Epidermal melanocyte (primary cell): ENCODE measurements at regions not wholly inside any gene's neighbourhood (a gene's known extent, or its start where the extent isn't known, plus 50 kb on each side); places are given as distances from the start of the nearest gene placed in this dataset.
"Not testable (repeated sequence)": the region's sequence is repeated elsewhere in the genome, so short reads cannot be mapped to it uniquely, and the experiment has no call there.

ENCODE experiments used
- DNase-seq: peaks from one replicate; pipeline ENCODE4 v3.0.0; 2011; ENCODE audit warnings: low spot score; ENCODE audit not compliant: insufficient read length

DNA sequence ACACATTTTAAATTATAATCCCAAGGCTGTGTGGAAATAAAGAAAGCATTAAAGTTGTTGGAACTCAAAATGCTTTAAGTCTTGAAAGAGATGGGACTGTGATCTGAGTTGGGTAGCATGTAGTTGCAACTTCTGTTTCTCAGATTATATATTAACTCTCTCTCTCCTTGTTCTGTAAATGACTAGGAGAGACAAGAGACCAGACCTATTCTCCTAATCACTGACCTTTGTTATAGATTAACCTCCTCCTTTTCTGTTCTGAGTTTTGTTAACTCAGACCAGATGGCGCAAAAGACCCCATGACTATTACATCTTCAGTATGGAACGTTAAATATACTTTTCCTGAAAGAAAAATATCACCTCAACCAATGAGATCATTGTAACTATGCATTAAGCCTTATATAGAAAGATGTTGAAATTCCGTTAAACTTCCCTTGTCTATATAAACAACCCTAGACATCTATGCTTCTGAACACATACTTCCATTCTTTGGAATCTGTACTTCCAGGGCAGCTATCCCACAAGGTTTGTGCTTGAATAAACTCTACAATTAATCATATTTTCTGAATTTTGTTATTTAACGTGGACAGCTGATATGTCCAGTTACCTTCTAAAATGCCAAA lies 143.5 kb upstream of the TRIM24 start:
- DNase-seq, result no peak

DNA sequence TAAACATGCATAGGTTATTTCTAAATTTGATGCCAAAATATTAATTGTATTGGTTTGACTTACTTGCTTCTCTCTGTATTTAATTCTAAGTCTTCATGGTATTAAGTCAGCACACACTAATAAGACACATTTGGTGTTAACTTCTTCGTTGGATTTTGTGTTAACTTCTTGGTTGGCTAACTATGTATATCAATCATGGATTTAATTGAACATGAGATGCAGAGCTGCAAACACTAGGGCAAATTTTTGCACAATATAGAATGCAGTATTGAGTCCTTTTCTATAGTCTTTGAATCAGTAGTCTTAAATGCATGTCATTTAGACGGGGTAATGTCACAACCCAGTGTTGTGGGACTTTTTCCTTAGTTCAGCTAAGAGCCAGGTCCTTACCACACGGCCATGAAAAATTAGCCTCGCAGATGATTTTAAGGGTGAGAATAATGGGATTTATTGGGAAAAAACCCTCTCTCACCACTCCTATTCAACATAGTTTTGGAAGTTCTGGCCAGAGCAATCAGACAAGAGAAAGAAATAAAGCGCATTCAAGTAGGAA lies 142.9 kb upstream of the TRIM24 start:
- no peak for DNase-seq

DNA sequence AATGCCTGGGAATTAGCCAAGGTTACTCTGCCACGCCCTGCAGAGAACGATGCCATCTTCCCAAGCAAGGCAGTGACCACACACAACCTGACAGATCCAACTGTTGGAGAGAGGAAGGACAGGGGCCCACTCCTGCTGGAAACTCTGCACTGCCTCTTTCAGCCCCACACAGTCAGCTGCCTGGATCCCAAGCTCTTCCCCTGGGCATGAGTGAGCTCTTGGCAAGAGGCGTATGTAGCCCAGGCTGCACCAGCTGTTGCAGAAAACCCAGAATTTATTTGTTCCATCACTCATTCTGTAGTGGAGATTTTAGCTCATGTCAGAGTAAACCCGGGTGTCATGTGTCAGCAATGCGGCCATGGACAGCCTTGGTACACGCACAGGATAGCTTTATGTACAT lies 135.1 kb upstream of the TRIM24 start:
- no peak for DNase-seq

DNA sequence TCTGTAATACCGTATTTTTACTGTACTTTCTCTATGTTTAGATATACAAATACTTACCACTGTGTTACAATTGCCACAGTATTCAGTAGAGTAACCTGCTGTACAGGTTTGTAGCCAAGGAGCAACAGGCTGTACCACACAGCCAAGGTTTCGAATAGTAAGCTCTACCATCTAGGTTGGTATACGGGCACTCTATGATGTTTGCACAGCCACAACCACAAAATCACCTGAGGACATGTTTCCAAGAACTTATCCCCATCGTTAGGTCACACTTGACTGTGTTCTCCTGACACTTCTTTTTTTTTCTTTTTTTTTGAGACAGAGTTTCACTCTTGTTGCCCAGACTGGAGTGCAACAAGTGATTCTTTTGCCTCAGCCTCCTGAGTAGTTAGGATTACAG lies 134.6 kb upstream of the TRIM24 start:
- no peak for DNase-seq

DNA sequence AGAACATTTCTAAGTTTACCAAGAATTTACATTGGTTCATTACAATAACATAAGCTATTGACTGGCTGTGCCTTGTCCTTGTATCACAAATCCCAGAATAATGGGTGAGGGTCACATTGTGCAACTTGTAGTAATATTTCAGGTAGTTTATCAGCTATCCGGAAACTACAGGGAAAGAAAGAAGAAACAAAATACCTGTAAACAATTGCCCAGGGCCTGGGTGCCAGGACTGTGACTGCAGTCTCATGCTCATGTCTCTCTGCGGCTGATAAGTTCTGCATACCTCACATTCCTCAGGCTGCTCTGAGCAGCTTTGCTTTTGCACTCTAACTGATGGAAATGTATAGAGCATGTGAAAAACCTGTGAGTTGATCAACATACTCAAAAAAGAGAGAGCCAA lies 131.8 kb upstream of the TRIM24 start:
- DNase-seq, result no peak

DNA sequence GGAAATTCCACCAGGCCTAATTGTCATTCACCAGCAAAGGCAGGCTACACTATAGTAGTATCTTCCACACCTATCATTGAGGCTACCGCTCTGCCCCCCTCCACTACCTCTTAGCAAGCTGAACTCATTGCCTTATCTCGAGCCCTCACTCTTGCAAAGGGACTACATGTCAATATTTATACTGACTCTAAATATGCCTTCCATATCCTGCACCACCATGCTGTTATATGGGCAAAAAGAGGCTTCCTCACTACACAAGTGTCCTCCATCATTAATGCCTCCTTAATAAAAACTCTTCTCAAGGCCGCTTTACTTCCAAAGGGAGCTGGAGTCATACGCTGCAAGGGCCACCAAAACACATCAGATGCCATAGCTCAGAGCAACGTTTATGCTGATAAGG lies 127.2 kb upstream of the TRIM24 start:
- DNase-seq, result not testable (repeated sequence)

DNA sequence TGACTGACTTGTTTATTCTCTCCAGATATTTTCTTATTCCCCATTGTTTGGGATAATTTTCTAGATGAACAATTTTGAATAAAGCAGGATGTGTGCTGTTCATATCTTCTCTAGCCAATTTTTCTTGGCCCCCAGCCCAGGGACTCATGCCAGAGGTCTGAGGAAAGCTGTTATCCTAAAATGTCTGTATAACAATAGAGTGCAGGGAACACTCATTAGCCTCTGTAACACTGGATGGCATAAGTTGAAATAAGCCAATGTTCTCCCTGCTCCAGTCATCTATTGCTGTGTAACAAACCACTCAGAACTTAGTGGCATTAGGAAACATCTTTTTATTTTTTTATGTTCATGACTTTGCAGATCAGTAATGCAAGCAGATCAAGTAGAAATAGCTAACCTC lies 121.7 kb upstream of the TRIM24 start:
- no peak for DNase-seq

DNA sequence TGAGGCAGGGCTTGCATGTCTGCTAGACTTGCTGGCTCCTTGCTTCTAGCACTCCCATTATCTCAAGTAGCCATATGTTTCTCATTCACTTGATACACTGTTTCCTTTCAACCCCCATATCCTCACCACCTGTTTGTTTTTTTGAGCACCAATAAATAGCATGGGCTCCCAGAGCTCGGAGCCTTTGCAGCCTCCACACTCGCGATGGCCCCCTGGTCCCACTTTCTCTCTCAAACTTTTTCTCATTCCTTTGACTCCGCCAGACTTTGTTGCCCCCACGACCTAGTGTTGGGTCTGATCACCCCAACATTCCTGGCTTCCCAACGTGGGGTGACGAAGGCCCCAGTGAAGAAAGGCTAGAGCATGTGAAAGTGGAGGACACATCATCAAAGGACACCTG lies 120.8 kb upstream of the TRIM24 start:
- DNase-seq, result not testable (repeated sequence)

DNA sequence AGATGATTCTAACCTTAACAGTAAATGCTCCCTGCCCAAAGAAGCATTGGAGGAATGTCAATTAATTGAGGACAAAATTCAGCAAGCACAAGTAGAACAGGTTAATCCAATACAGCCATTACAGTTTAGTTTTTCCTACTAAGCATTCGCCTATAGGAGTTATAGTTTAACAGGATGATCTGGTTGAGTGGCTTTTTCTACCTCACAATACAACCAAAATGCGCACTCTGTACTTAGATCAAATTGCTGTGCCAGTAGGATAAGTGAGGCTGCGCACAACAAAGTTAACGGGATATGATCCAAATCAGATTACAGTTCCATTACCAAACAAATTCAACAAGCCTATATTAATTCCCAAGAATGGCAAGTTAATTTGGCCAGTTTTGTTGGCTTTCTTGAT lies 117.1 kb upstream of the TRIM24 start:
- no peak for DNase-seq

DNA sequence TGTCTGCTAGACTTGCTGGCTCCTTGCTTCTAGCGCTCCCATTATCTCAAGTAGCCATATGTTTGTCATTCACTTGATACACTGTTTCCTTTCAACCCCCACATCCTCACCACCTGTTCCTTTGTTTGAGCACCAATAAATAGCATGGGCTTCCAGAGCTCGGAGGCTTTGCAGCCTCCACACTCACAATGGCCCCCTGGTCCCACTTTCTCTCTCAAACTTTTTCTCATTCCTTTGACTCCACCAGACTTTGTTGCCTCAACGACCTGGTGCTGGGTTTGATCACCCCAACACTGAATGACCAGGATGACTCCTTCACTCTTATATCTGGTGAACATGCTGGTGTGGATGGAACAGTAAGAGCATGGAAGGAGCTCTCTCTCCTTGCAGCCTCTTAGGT lies 114.5 kb upstream of the TRIM24 start:
- no peak for DNase-seq

DNA sequence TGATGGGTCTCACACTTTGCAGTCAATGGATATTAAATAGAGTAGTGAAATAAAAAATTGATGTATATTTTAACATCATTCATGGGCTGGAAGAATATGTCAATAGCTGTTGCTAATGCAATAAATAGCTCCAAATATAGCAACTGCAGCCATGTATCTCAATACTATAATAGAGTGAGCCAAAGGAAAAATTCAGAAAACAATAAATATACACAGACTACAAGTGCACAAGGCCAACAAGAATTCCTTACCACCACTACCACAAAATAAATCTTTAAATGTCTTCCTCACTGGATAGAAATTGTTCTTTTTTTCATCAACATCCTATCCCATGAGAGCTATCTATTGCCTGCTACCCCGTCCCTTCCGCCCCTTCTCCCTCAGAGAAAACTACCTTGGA lies 113.1 kb upstream of the TRIM24 start:
- no peak for DNase-seq

DNA sequence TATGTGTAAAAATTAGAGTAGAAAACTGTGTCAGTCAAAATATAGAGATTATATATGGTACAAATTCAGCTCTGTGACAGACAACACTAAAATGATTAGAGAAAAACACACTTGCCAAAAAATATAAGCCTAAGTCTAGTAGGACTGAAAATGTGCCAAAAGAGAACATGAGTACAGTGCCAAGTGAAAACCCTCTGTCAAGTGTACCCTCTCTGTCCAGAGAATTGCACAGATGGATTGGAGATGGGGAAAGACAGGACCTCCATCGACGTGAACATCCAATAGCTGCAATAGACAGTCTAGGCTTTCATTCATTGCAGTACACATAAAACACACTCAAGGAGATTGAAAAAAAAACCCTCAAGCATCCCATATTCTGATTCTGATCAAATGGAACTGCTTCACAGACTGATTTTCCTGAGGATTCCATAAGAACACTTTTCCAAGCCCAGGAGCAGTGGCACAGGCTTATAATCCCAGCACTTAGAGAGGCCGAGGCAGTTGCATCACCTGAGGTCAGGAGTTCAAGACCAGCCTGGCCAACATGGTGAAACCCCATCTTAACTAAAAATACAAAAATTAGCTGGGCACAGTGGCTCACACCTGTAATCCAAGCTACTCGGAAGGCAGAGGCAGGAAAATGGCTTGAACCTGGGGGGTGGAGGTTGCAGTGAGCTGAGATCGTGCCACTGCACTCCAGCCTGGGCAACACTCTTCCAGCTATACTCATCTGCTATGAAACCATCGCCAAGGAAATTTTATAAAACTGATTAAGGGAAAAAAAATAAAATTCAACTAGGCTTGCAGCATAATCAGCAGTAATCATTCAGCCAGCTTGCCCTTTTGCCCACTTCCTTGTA lies 110.0 kb upstream of the TRIM24 start:
- no peak for DNase-seq

DNA sequence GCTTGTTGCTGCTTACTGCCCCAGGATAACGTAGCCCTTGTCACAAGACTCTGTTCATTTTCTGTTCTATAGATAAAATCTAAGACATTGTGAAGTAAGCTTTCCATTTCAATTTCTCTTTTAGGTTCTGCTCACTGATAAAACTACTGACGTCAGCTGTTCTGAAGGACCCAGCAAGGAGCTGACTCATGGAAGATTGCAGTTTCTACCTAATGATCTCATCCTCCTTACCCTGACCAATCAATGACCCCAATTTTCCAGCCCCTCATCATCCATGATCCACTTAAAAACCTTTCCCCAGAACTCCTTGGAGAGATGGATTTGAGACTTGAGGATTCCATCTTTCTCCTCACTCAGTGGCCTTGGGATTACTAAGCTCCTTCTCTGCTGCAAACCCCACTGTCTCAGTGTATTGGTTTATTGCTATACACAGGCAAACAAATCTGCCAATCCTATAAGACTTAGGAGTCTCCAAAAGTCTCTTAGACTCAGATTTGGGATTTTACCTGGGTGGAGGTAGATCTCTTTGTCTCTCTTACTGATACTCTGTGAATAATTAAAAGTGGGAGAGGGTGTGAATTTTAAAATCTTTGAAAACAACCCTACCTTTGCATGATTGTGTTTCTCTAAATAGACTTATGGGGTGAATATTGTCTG lies 109.2 kb upstream of the TRIM24 start:
- no peak for DNase-seq

DNA sequence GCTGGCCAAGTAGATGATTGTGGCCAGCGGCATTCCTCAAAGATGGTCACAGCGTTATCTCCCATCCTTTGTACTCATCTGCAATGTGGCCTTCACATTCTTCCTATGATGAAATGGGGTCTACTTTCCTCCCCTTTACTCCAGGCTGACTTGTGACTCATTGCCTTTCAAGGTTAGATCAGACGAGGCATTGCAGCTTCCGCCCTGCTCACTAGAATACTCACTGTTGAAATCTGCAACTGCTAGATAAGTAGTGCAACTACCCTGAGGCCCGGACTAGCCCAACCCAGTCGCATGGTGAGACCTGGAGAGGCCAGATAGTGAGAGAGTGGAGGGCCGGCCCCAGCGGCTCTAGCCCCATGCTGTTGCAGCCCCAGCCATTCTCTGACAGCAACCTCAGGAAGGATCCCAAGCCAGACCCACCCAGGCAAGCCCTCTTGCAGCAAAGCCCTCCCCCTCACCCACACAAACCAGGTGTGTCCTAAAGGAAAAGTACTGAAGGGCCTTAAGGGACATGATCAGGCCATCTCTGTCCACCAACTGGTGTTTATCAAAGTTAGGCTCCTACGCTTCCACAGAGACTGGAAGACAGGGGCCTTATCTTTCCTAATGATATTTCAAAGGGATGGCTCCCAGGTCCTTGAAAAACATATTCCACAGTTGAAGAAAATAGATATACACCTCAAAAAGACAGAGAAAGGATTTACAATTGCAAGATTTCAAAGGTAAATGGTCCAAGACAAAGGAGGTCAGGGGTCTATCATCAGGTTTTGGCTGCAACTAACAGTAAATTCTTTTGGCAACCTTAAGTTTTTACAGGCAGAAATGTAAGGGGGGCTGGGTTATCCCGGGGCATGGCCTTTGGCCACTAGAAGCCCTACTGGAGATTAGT lies 107.2 kb upstream of the TRIM24 start:
- no peak for DNase-seq

DNA sequence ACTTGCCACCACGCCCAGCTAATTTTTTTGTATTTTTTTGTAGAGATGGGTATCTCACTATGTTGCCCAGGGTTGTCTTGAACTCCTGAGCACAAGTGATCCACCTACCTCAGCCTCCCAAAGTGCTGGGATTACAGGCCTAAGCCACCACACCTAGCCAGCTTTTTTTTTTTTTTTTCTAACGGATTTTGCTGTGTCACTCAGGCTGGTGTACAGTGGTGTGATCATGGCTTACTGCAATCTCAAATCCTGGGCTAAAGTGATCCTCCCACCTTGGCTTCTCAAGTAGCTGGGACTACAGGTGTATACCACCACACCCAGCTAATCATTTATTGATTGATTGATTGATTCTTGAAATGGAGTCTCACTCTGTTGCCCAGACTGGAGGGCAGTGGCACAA lies 106.0 kb upstream of the TRIM24 start:
- no peak for DNase-seq

DNA sequence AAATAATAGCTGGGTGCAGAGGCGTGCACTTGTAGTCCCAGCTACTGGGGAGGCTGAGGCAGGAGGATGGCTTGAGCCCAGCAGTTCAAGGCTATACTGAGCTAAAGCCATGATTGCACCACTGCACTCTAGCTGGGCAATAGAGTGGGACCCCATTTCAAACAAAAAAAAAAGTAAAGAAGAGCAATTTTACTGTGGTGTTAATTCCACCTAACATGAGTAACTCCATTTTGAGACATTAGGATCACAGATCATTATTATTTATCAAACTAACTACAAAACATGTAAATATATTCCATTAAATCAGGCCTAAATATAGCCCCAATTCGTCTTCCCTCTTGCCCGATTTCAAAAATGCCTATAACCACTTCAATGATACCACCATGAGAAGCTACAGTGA lies 104.8 kb upstream of the TRIM24 start:
- DNase-seq, result no peak

DNA sequence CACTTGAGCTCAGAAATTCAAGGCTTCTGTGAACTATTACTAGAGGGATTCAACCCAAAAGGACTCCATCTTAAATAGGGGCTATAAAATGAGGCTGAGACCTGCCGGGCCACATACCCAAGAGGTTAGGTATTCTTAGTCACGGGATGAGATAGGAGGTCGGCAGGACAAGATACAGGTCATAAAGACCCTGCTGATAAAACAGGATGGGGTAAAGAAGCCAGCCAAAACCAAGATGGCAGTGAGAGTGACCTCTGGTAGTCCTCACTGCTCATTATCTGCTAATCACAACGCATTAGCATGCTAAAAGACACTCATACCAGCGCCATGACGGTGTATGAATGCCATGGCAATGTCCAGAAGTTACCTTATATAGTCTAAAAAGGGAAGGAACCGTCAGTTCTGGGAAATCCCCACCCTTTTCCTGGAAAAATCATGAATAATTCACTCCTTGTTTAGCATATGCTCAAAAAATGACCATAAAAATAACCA lies 101.2 kb upstream of the TRIM24 start:
- DNase-seq, result no peak

DNA sequence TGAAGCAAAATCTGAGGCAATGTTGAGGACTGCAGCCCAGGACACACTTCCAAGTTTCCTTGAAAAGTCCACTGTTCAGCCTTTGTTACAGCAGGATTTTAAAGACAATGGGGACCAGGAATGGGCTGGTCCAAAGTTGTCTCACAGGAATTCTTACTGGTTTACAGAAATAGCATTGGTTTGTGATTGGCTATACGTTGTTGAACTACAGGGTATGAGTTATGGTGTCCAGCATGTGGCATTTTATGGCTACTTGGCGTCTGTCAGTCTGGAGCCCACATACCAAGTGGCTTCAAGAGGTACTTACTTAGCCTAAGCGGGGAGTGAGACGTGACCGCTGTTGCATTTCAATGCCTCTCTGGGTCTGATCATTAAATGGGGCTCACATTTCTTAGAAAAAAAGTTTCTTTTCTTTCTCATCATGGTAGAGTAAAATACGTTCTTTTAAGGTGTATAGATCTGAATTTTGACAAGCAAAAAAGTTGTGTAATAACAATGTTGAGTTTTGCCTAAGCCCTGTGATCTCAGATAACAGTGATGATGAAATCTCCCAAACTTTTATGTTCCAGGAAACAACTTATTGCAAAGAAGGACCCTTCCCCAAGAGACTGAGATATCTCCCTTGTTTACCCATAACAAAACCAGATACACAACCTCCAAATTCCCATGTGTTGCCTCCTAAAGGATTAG lies 100.0 kb upstream of the TRIM24 start:
- no peak for DNase-seq

DNA sequence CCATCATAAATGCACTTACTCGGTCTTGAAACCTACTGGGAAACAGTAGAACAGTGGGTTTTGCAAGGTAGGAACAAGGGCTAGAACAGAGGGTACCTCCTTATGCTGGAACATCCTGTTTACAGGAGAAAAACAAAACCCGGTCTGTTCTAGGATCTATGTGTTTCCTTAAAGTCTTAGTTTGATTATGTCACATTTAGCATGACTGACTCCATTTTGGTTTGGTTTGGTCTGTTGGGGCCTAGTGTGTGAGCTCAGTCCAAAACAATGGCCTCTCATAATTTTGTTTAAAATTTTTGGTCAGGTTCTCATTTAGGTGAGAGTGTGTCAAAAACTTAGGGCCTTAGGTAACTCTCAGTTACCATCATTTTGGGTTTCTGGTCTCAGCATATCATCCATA lies 96.3 kb upstream of the TRIM24 start:
- DNase-seq, result no peak

DNA sequence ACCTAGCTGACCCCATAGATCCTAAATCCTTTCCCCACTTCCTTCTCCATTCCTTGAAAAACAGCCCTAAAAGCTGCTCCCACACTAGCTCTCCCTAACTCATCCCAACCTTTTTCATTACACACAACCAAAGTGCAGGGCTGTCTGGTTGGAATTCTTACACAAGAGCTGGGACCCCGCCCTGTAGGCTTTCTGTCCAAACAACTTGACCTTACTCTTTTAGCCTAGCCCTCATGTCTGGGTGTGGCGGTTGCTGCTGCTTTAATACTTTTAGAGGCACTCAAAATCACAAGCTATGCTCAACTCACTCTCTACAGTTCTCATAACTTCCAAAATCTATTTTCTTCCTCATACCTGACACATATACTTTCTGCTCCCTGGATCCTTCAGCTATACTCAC lies 93.9 kb upstream of the TRIM24 start:
- not testable (repeated sequence) for DNase-seq

DNA sequence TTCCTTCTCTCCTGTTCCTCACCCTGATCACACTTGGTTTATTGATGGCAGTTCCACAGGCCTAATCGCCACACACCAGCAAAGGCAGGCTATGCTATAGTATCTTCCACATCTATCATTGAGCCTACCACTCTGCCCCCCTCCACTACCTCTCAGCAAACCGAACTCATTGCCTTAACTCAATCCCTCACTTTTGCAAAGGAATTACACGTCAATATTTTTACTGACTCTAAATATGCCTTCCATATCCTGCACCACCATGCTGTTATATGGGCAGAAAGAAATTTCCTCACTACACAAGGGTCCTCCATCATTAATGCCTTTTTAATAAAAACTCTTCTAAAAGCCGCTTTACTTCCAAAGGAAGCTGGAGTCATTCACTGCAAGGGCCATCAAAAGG lies 93.4 kb upstream of the TRIM24 start:
- not testable (repeated sequence) for DNase-seq
